HEK293T (cell line): ENCODE measurements at regions not wholly inside any gene's neighbourhood (a gene's known extent, or its start where the extent isn't known, plus 50 kb on each side); places are given as distances from the start of the nearest gene placed in this dataset.
"Not testable (repeated sequence)": the region's sequence is repeated elsewhere in the genome, so short reads cannot be mapped to it uniquely, and the experiment has no call there.

Experiments used
- CTCF ChIA-PET: fragments of 350-600 bp; formaldehyde crosslinking; extraction: SDS; loops from one replicate; lab custom pipeline; 2021; ENCODE audit warnings: antibody characterized with exemption, inconsistent platforms; lab: Yijun Ruan, JAX
- POLR2A ChIA-PET: fragments of 350-600 bp; formaldehyde crosslinking; extraction: SDS; loops from one replicate; lab custom pipeline; 2020; ENCODE audit warnings: antibody characterized with exemption, inconsistent platforms; lab: Yijun Ruan, JAX
- DNase-seq: peaks from one replicate; pipeline ENCODE4 v3.0.0; 2012; ENCODE audit warnings: mixed read lengths; ENCODE audit errors: extremely low spot score
- ARNT ChIP-seq: fragments of 450-650 bp; IDR thresholded peaks from 2 replicates; pipeline ENCODE4 v1.6.1; 2017; ENCODE audit warnings: mild to moderate bottlenecking
- BHLHE40 ChIP-seq: fragments of 450-650 bp; IDR thresholded peaks from 2 replicates; pipeline ENCODE4 v1.6.1; 2016; ENCODE audit warnings: mild to moderate bottlenecking, moderate library complexity, borderline replicate concordance
- CTBP1 ChIP-seq: fragments of 450-650 bp; IDR thresholded peaks from 2 replicates; pipeline ENCODE4 v1.6.1; 2016; ENCODE audit warnings: borderline replicate concordance
- ELF4 ChIP-seq: fragments of 450-650 bp; IDR thresholded peaks from 2 replicates; pipeline ENCODE4 v1.6.1; 2017; ENCODE audit warnings: antibody characterized with exemption
- FOXA1 ChIP-seq: fragments of 450-650 bp; IDR thresholded peaks from 2 replicates; pipeline ENCODE4 v1.6.1; 2016; ENCODE audit warnings: mild to moderate bottlenecking
- FOXK2 ChIP-seq: fragments of 450-650 bp; IDR thresholded peaks from 2 replicates; pipeline ENCODE4 v1.6.1; 2016; ENCODE audit warnings: mild to moderate bottlenecking
- FOXM1 ChIP-seq: fragments of 450-650 bp; IDR thresholded peaks from 2 replicates; pipeline ENCODE4 v1.6.1; 2017; ENCODE audit warnings: mild to moderate bottlenecking, borderline replicate concordance
- HDGF ChIP-seq: fragments of 450-650 bp; IDR thresholded peaks from 2 replicates; pipeline ENCODE4 v1.6.1; 2017; ENCODE audit warnings: antibody characterized with exemption, borderline replicate concordance
- L3MBTL2 ChIP-seq: fragments of 450-650 bp; conservative IDR thresholded peaks from 2 replicates; pipeline ENCODE4 v1.6.1; 2016; ENCODE audit warnings: mild to moderate bottlenecking
- LEF1 ChIP-seq: fragments of 450-650 bp; IDR thresholded peaks from 2 replicates; pipeline ENCODE4 v1.6.1; 2017; ENCODE audit warnings: mild to moderate bottlenecking, borderline replicate concordance
- NFRKB ChIP-seq: fragments of 450-650 bp; IDR thresholded peaks from 2 replicates; pipeline ENCODE4 v1.6.1; 2016; ENCODE audit warnings: mild to moderate bottlenecking, moderate library complexity
- PKNOX1 ChIP-seq: fragments of 450-650 bp; IDR thresholded peaks from 2 replicates; pipeline ENCODE4 v1.6.1; 2016
- SP1 ChIP-seq: fragments of 450-650 bp; IDR thresholded peaks from 2 replicates; pipeline ENCODE4 v1.6.1; 2017
- SUZ12 ChIP-seq: fragments of 450-650 bp; IDR thresholded peaks from 2 replicates; pipeline ENCODE4 v1.6.1; 2016; ENCODE audit warnings: mild to moderate bottlenecking
- TARDBP ChIP-seq: fragments of 450-650 bp; IDR thresholded peaks from 2 replicates; pipeline ENCODE4 v1.6.1; 2016
- ZNF384 ChIP-seq: fragments of 450-650 bp; IDR thresholded peaks from 2 replicates; pipeline ENCODE4 v1.6.1; 2016

GRCh38 chr5:124104821-124105220 is 592.8 kb downstream of the CSNK1G3 start:
- TF ChIP-seq ARNT: no peak
- TF ChIP-seq ZNF384: no peak
- TF ChIP-seq BHLHE40: no peak
- no peak for TF ChIP-seq PKNOX1
- no peak for TF ChIP-seq FOXA1
- no peak for TF ChIP-seq LEF1
- no peak for TF ChIP-seq NFRKB
- no peak for TF ChIP-seq L3MBTL2
- no peak for TF ChIP-seq SP1
- no peak for TF ChIP-seq HDGF
- no peak for TF ChIP-seq SUZ12
- no peak for TF ChIP-seq ELF4
- no peak for TF ChIP-seq TARDBP
- no peak for TF ChIP-seq CTBP1
- TF ChIP-seq FOXK2: no peak
- POLR2A ChIA-PET: no interaction called here
- no peak for DNase-seq
- CTCF ChIA-PET: interaction anchor here (0.6 kb wide), 1 partner anchor 430 kb away, joined by 3 read pairs; no protein-coding TSS in a partner anchor

- POLR2A ChIA-PET: no interaction called here
- no peak for DNase-seq
- TF ChIP-seq SUZ12: no peak
- no peak for TF ChIP-seq PKNOX1
- CTCF ChIA-PET: no interaction called here
Observed at GRCh38 chr5:124104344-124104743, 592.4 kb downstream of the CSNK1G3 start.

- ChIA-PET POLR2A (no interaction called here), CTCF (no interaction called here)
- no peak for TF ChIP-seq ARNT
- TF ChIP-seq NFRKB: no peak
- TF ChIP-seq ZNF384: no peak
- no peak for TF ChIP-seq PKNOX1
- no peak for TF ChIP-seq BHLHE40
- no peak for TF ChIP-seq ELF4
- TF ChIP-seq FOXM1: no peak
- TF ChIP-seq TARDBP: no peak
- DNase-seq: no peak
Observed at GRCh38 chr5:124103671-124104070, 591.7 kb downstream of the CSNK1G3 start.

GRCh38 chr5:124103056-124103455 is 591.1 kb downstream of the CSNK1G3 start:
- CTCF ChIA-PET, POLR2A ChIA-PET, DNase-seq: not testable (repeated sequence)

GRCh38 chr5:124102486-124102885 is 590.5 kb downstream of the CSNK1G3 start:
- no peak for DNase-seq
- TF ChIP-seq NFRKB (no peak), BHLHE40 (no peak), SUZ12 (no peak), ARNT (no peak), L3MBTL2 (no peak), SP1 (no peak), ELF4 (no peak), ZNF384 (no peak), CTBP1 (no peak), PKNOX1 (no peak), LEF1 (no peak), FOXK2 (no peak), HDGF (no peak), FOXM1 (no peak), TARDBP (no peak), FOXA1 (no peak)
- POLR2A ChIA-PET: no interaction called here
- CTCF ChIA-PET: no interaction called here

- ChIA-PET POLR2A (no interaction called here), CTCF (no interaction called here)
- no peak for DNase-seq
- TF ChIP-seq L3MBTL2 (no peak), ELF4 (no peak), FOXA1 (no peak), FOXK2 (no peak), HDGF (no peak), TARDBP (no peak), PKNOX1 (no peak), ARNT (no peak), FOXM1 (no peak), SP1 (no peak), CTBP1 (no peak)
Observed at GRCh38 chr5:124093658-124094057, 581.7 kb downstream of the CSNK1G3 start.
